Retinal pigment epithelial cell (primary cell): ENCODE measurements at regions not wholly inside any gene's neighbourhood (a gene's known extent, or its start where the extent isn't known, plus 50 kb on each side); places are given as distances from the start of the nearest gene placed in this dataset.

Experiments used
- DNase-seq: peaks from one replicate; pipeline ENCODE4 v3.0.0-alpha.2; 2010; ENCODE audit warnings: low read depth
- H3K4me3 ChIP-seq: 2 replicates; pipeline ENCODE4 v1.5.1; 2011; ENCODE audit warnings: mild to moderate bottlenecking, low read length, control low read depth, moderate library complexity
- TF ChIP-seq, protein P1 (sequence below): conservative IDR thresholded peaks from 2 replicates; pipeline ENCODE4 v1.5.1; 2011; ENCODE audit warnings: low read depth, low read length, control low read depth, inconsistent platforms

- DNase-seq, result peak; percentile 95
- TF ChIP-seq, protein P1, sequence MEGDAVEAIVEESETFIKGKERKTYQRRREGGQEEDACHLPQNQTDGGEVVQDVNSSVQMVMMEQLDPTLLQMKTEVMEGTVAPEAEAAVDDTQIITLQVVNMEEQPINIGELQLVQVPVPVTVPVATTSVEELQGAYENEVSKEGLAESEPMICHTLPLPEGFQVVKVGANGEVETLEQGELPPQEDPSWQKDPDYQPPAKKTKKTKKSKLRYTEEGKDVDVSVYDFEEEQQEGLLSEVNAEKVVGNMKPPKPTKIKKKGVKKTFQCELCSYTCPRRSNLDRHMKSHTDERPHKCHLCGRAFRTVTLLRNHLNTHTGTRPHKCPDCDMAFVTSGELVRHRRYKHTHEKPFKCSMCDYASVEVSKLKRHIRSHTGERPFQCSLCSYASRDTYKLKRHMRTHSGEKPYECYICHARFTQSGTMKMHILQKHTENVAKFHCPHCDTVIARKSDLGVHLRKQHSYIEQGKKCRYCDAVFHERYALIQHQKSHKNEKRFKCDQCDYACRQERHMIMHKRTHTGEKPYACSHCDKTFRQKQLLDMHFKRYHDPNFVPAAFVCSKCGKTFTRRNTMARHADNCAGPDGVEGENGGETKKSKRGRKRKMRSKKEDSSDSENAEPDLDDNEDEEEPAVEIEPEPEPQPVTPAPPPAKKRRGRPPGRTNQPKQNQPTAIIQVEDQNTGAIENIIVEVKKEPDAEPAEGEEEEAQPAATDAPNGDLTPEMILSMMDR, result no peak
- H3K4me3 ChIP-seq, result peak overlapping the region; percentile 5
Observed at GRCh38 chr18:70421471-70422390, 132.9 kb downstream of the SOCS6 start.

DNA sequence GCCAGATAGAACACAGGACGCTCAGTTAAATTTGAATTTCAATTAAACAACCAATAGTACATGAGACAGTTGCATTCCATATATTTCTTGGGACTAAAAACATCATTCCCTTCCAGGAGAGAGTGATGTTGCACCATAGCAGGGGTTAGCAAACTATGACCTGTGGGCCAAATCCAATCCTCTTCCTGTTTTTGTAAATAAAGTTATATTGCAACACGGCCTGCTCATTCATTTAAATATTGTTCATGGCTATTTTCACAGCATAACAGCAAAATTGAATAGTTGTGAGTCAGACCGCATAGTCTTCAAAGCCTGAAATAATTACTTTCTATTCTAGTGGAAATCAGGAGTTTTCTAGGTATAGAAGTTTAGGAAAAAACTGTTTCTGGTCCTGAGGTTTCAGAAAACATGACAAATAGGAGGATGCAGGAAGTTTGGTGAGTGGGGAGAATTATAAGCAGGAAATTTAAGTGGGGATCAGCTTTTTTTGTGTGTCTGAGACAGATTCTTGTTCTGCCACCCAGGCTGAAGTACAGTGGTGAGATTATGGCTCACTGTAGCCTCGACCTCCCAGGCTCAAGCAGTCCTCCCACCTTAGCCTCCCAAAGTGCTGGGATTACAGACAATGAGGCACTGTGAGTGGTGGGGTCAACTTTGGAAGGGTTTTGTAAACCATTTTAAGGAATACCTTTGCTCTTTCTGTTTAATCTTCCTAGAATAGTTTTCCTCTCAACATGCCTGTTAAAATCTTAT, 131.5 kb downstream of the SOCS6 start:
- H3K4me3 ChIP-seq, result no peak overlapping the region
- DNase-seq, result no peak
- TF ChIP-seq, protein P1, result no peak

- DNase-seq, result peak; percentile 86
- TF ChIP-seq, protein P1, result no peak
- no peak overlapping the region for H3K4me3 ChIP-seq
Observed at GRCh38 chr18:70419526-70419925, 130.7 kb downstream of the SOCS6 start.

DNA sequence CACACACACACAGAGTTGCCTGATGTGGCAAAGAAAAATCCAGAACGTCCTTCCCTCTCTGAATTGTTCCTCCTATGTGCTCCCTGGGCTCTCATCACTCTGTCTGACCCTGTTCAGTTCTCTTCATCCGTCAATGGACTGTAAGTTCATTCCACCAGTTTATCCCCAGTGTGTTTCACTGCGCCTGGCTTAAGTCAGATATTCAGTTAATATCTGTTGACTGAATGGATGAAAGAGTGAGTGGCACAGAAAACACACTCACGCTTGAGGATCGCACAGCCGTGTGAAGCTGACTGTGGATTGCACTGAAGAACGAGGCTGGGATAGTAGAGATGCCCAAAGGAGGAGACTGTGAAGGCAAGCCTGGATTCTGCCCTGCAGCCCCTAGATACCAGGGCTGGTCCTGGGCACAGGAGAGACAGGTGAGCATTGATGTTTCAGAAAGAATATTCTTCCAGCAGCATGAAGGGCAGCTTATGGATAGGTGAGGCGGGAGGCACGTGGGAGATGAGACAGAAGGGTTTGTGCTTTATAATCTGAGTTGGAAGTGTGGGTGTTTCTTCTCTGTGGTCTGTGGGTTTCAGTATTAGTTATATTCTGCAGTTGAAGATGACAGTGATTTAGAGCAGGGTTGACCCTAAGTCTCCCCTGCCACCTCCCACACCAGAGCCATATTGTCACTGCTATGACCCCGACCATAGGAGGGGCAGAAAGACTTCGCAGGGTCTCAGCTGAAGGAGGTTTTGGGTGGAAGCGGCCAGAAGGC, 129.9 kb downstream of the SOCS6 start:
- H3K4me3 ChIP-seq, result no peak overlapping the region
- DNase-seq, result no peak
- TF ChIP-seq, protein P1, result no peak

DNA sequence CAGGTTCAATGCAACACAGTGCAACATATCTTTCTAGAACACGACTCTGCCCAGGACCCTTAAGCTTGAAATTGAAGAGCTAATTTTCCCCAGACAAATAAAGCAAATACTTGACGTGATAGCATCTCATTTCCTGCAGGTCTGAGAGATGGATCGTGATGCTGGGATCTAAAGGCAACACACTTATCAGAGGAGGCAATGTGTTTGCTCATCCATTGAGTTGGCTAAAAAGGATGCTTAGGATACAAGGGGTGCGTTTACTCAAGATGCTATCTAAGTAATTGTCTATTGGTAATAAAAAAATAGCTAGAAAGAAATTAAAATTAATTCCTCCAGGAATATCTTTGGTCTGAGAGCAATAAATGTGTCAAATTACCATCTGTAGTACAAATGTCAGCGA, 129.0 kb downstream of the SOCS6 start:
- no peak for DNase-seq
- TF ChIP-seq, protein P1, result no peak
- no peak overlapping the region for H3K4me3 ChIP-seq

DNA sequence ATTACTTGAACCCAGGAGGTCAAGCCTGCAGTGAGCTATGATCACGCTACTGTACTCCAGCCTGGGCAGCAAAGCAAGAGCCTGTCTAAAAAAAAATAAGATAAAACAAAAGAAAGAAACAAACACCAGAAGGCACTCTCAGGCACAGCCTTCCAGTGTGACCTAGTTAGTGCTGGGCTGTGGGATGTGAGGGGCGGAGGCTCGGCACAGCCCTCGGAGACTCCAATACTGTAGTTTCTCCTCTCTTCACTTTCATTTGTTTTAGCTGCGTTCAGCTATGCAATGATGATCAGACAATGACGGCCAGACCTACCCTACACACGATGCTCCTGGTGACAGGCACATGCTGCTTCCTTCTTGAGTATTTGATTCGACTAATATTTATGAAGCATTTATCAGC, 127.7 kb downstream of the SOCS6 start:
- TF ChIP-seq, protein P1, result no peak
- DNase-seq, result no peak
- H3K4me3 ChIP-seq, result no peak overlapping the region
